ENCODE measurements at regions not wholly inside any gene's neighbourhood (a gene's known extent, or its start where the extent isn't known, plus 50 kb on each side); places are given as distances from the start of the nearest gene placed in this dataset.

- 59% methylated on average over 8 of the region's 8 CpGs for WGBS (ENCODE audit: low lambda C conversion rate)
- H3K4me3 ChIP-seq (replicated peaks in 1 of 3; ENCODE audit: insufficient read depth in 1 of 3, low read depth in 2 of 3, low read length in 3 of 3), result no peak overlapping the region
- no TSS peak for BruUV-seq (replicated peaks)
- CTCF ChIA-PET (ENCODE audit: low intra/inter-chr PET ratio, low total read pairs), result no interaction called here
- in situ Hi-C loops (cut with HindIII; ENCODE audit: extremely low pct_ligation_motif_present, low pct_unique_long_range_greater_than_20kb) (no loop called here), intact Hi-C loops (cut with micrococcal nuclease; ENCODE audit: unreplicated experiment) (no loop called here)
- DNase-seq (ENCODE audit: low spot score) (no peak), FAIRE-seq (no peak), ATAC-seq (no peak)
- TF ChIP-seq ZNF30 (CRISPR knock-in tag; IDR thresholded peaks at IDR 0.05) (no peak), ZNF598 (CRISPR knock-in tag; IDR thresholded peaks at IDR 0.05; ENCODE audit: borderline replicate concordance) (no peak), ZNF75D (CRISPR knock-in tag; IDR thresholded peaks at IDR 0.05; ENCODE audit: borderline replicate concordance) (no peak), TBP (CRISPR knock-in tag; IDR thresholded peaks at IDR 0.05) (no peak), CEBPG (CRISPR knock-in tag; IDR thresholded peaks at IDR 0.05) (no peak), NKX3-1 (CRISPR knock-in tag; IDR thresholded peaks at IDR 0.05) (no peak), SRF (IDR thresholded peaks at IDR 0.05; ENCODE audit: low read depth, low read length) (no peak)
- H3K36me3 ChIP-seq (replicated peaks in 1 of 2; ENCODE audit: control insufficient read depth in 1 of 2, insufficient read depth in 2 of 2, low read length in 2 of 2), result no peaks in the 10 kb centered on the region
- no peak overlapping the region for H3K9ac ChIP-seq (ENCODE audit: insufficient read depth, low read depth, low read length)
- H3K4me1 ChIP-seq (ENCODE audit: insufficient read depth, low read length), result no peaks in the 10 kb centered on the region
- H3K27ac ChIP-seq (ENCODE audit: extremely low read length, insufficient read depth, low read length), result no peak overlapping the region
- no peaks in the 10 kb centered on the region for H4K20me1 ChIP-seq (ENCODE audit: insufficient read depth, low read length)
- no peaks in the 10 kb centered on the region for H3K79me2 ChIP-seq (ENCODE audit: insufficient read depth, low read length)
- H3K27me3 ChIP-seq (ENCODE audit: control insufficient read depth in 1 of 2, insufficient read depth in 2 of 2, low read length in 2 of 2), result no peaks in the 10 kb centered on the region
- H3K9me3 ChIP-seq (ENCODE audit: low read length), result no peaks in the 10 kb centered on the region
- no peak overlapping the region for H2AFZ ChIP-seq (ENCODE audit: low read length)
- H3K4me2 ChIP-seq (ENCODE audit: low read depth, low read length), result no peak overlapping the region
- POLR2A ChIA-PET, result no interaction called here
These were observed 225.2 kb upstream of the ZFP42 start for GRCh38 chr4:187770345-187770744.

GRCh38 chr4:187777954-187778353 lies 217.6 kb upstream of the ZFP42 start:
- Histone ChIP-seq H2AFZ (ENCODE audit: low read length) (no peak overlapping the region), H3K36me3 (replicated peaks in 1 of 2; ENCODE audit: control insufficient read depth in 1 of 2, insufficient read depth in 2 of 2, low read length in 2 of 2) (no peaks in the 10 kb centered on the region), H3K4me1 (ENCODE audit: insufficient read depth, low read length) (no peaks in the 10 kb centered on the region), H3K9ac (ENCODE audit: insufficient read depth, low read depth, low read length) (no peak overlapping the region), H3K4me2 (ENCODE audit: low read depth, low read length) (no peak overlapping the region), H4K20me1 (ENCODE audit: insufficient read depth, low read length) (no peaks in the 10 kb centered on the region), H3K4me3 (replicated peaks in 1 of 3; ENCODE audit: insufficient read depth in 1 of 3, low read depth in 2 of 3, low read length in 3 of 3) (no peak overlapping the region), H3K27me3 (ENCODE audit: control insufficient read depth in 1 of 2, insufficient read depth in 2 of 2, low read length in 2 of 2) (no peaks in the 10 kb centered on the region), H3K9me3 (ENCODE audit: low read length) (peaks cover 11% of the 10 kb centered on the region), H3K79me2 (ENCODE audit: insufficient read depth, low read length) (no peaks in the 10 kb centered on the region), H3K27ac (ENCODE audit: extremely low read length, insufficient read depth, low read length) (no peak overlapping the region)
- TF ChIP-seq DRAP1 (CRISPR knock-in tag; IDR thresholded peaks at IDR 0.05) (no peak), ZKSCAN1 (IDR thresholded peaks at IDR 0.05; ENCODE audit: low read length) (no peak), IKZF1 (IDR thresholded peaks at IDR 0.05) (no peak), MEIS1 (CRISPR knock-in tag; IDR thresholded peaks at IDR 0.05; ENCODE audit: borderline replicate concordance) (no peak), ZNF335 (CRISPR knock-in tag; IDR thresholded peaks at IDR 0.05) (no peak), ZSCAN22 (CRISPR knock-in tag; IDR thresholded peaks at IDR 0.05) (no peak), ZNF709 (CRISPR knock-in tag; IDR thresholded peaks at IDR 0.05) (no peak)
- no peak for DNase-seq (ENCODE audit: low spot score)
- POLR2A ChIA-PET, result no interaction called here
- no TSS peak for BruUV-seq (replicated peaks)
- CTCF ChIA-PET (ENCODE audit: low intra/inter-chr PET ratio, low total read pairs), result no interaction called here
- in situ Hi-C loops (cut with HindIII; ENCODE audit: extremely low pct_ligation_motif_present, low pct_unique_long_range_greater_than_20kb), result no loop called here
- no peak for FAIRE-seq
- 11% methylated on average over 3 of the region's 3 CpGs for WGBS (ENCODE audit: low lambda C conversion rate)
- intact Hi-C loops (cut with micrococcal nuclease; ENCODE audit: unreplicated experiment), result no loop called here
- ATAC-seq, result no peak
